HG03025 (cell line): ENCODE measurements at regions not wholly inside any gene's neighbourhood (a gene's known extent, or its start where the extent isn't known, plus 50 kb on each side); places are given as distances from the start of the nearest gene placed in this dataset.
"Not testable (repeated sequence)": the region's sequence is repeated elsewhere in the genome, so short reads cannot be mapped to it uniquely, and the experiment has no call there.

Experiments
- ATAC-seq: cut with Tn5 transposase; IDR thresholded peaks from one replicate; pipeline ENCODE4 v1.9.1; 2021; ENCODE audit warnings: mild to moderate bottlenecking, moderate library complexity; ENCODE audit not compliant: unreplicated experiment, low FRiP score

- ATAC-seq, result no peak
Measured at GRCh38 chr6:11851387-11851786, 72.8 kb upstream of the ADTRP start.

- no peak for ATAC-seq
Measured at GRCh38 chr6:11848852-11849731, 70.5 kb upstream of the ADTRP start.

DNA sequence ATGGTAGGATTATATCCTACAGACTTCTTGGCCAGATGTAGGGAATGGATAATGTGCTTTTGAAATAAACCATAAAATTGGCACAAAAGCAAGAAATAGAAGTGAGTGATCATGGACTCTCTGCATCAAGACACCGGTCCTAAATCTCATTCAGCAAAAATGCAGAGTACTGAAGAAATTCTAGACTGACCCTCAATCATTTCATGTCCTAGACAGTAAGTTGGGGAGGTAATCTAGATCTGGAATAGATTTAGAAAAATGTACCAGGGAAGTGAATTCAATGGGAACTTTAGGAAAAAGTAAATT lies 69.7 kb upstream of the ADTRP start:
- ATAC-seq, result no peak

DNA sequence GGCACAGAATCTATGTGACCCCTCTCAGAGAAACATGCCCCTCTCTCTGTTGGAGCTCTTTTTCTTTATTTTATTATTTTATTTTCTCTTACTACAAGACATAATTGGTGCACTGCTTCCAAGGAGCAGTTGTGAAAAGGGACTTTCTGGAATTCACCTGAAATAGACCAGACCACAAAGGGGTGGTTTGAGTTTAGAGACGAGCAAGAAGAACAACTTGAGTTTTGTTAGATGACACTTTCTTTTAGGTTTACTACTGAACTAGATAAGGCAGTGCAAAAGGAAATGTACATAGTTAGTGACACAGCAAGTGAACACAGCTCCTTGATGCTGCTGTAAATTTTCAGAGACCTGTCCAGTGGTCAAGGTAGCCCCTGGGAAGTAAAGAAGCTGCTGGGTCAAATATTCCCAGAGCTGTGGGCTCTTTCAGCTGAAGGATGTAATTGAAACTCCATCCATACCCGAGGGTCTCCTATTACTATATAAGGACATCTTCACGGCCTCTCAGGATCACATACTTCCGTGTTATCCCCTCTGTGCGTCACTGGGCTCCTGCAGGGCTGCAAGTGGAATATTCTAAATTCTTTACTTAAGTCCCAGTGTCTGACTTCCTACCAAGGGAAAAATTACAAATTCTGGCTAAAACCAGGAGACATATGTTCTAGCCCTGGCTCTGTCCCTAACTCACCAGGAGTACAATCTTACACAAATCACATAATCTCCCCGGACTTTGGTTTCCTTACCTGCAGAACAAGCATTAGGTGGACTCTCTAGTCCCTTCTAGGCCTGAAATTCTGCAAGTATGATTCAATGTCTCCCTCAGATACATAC lies 69.1 kb upstream of the ADTRP start:
- ATAC-seq, result no peak

- ATAC-seq, result not testable (repeated sequence)
Measured at GRCh38 chr6:11847068-11847467, 68.5 kb upstream of the ADTRP start.

DNA sequence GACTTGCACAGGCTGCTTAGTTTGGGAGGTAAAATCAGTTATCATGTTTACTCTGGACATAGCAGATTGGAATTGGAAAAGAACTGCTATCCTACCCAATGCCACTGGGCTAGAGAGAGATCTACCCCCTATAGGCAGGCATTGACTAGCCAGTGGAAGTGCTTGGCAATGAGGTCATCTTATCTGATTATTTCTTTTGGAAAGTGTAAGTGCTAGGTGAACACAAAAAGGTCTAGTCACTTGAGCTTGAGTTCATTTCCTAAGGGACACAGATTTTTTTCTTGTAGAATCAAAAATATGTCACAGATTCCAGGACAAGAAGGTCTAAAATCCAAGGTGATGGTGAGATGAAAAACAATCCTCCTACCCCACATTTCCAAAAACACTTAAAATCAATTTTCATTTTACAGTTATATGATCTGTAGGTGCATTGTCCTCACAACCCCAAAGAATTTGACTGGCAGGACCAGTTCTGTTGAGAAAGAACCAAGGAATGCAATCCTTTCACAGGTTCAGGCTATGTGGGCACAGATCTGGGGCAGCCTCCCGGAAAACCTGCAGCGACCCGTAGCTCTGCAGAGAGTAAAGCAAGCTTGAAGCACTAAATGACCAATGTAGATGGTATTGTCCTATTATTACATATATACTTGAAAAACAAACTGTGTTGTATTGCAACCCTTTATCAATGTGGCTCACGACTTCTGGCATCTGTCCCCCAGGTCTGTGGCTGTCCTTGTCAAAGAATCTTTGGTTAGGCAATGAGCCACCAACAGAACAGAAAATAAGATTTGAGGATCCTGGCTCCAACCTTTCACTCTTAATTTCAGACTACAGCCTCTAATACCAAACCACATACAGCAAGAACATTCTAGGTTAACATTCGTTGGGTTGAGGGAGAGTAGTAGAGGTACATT lies 67.3 kb upstream of the ADTRP start:
- ATAC-seq, result no peak

DNA sequence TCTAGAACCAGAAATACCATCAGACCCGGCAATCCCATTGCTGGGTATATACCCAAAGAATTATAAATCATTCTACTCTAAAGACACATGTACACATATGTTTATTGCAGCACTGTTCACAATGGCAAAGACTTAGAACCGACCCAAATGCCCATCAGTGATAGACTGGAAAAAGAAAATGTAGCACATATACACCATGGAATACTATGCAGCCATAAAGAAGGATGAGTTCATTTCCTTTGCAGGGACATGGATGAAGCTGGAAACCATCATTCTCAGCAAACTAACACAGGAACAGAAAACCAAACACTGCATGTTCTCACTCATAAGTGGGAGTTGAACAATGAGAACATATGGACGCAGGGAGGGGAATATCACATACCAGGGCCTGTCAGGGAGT lies 64.2 kb upstream of the ADTRP start:
- not testable (repeated sequence) for ATAC-seq

GRCh38 chr6:11835065-11835464 lies 56.5 kb upstream of the ADTRP start:
- no peak for ATAC-seq

- ATAC-seq, result peak; percentile 76
Measured at GRCh38 chr6:11833626-11834592, 55.3 kb upstream of the ADTRP start.

DNA sequence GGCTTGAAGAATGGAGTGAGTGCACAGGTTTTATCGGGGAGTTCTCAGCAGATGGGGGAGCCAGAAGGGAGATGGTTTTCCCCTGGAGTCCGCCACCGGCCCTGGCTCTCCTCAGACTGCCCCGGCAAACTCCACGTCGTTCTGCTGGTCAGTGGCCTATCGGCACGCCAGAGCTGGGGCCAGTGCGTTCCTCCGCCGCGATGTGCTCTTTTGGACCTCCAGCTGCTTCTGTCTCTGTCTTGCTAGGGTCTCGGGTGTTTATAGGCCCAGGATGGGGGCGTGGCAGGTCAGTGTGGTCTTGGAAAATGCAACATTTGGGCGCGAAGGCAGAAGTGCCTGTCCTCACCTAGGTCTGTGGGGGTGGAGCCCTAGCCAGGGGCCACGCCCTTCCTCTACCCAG lies 53.0 kb upstream of the ADTRP start:
- ATAC-seq, result no peak

- no peak for ATAC-seq
Measured at GRCh38 chr6:11830520-11830919, 51.9 kb upstream of the ADTRP start.

DNA sequence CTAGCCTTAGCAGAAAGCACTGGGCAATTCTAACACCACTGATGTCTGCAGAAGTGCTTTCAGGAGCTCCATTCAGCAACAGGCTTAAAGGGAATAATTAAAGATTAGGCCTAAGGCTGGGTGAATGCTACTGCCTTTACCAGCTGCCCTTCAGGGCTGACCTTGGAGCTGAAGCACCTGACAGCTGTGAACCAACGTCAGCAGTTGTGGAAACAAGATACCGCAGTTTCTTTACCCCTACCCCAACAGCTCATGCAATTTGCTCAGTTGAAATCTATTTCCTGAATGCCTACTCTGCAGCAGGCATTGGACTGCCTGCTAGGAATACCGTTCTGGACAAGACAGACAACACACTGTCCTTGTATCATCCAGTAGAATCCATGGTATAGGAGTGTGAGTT lies 51.5 kb upstream of the ADTRP start:
- no peak for ATAC-seq

DNA sequence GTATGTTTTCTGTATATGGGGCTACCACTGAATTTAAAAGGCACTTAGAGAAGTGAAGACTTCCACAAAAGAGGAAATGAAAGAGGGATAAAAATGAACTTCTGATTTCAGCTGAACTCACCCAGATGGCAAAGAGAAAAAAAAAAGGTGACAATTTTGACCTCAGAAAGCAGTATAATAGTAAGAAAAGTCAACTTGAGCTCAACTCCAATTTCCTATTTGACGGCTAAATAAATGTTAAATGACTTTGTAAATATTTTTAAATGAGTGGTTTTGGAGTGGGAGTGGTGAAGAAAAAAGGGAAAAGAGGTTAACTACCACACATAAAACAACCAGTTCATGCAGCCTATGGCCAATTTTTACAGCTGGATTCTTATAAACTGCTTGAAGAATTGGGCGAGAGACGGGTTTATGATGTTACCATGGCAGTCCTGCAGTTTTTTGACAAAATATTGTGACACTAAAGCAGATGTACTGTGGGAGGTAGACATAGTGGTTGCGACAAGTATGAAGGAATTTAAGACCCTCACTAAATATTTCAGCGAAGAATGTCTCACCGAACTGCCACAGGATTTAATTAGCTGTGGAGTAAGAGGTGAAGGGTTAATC lies 49.8 kb upstream of the ADTRP start:
- no peak for ATAC-seq
